ENCODE measurements at regions not wholly inside any gene's neighbourhood (a gene's known extent, or its start where the extent isn't known, plus 50 kb on each side); places are given as distances from the start of the nearest gene placed in this dataset.

GRCh38 chr5:142397178-142397577 lies 72.4 kb upstream of the SPRY4 start:
- no peak for TF ChIP-seq CTCF (IDR thresholded peaks at IDR 0.05)
- no peak for TF ChIP-seq POLR2A (IDR thresholded peaks at IDR 0.05)
- no peak for TF ChIP-seq POLR2AphosphoS5 (IDR thresholded peaks at IDR 0.05)
